Spleen (tissue), 11 donors: ENCODE measurements at regions not wholly inside any gene's neighbourhood (a gene's known extent, or its start where the extent isn't known, plus 50 kb on each side); places are given as distances from the start of the nearest gene placed in this dataset.

Experiments used
- DNase-seq: peaks from one replicate; pipeline ENCODE4 v3.0.0-alpha.2; 2020
- H3K27ac ChIP-seq, 8 donors: fragments of 200-600 bp; sonication (generic) in 7 of 8; 1 replicate in 4 of 8; 2 replicates in 4 of 8; pipeline versions ENCODE4 v1.5.0 to v1.8.0; 2016 to 2021; ENCODE audit warnings: inconsistent platforms in 4 of 8, mild to moderate bottlenecking in 4 of 8, moderate library complexity in 1 of 8
- H3K27me3 ChIP-seq, 7 donors: fragments of 200-600 bp; sonication (generic) in 6 of 7; replicated peaks in 1 of 7; 1 replicate in 4 of 7; 2 replicates in 3 of 7; pipeline versions ENCODE4 v1.5.0 to v1.8.0; 2016 to 2021; ENCODE audit warnings: inconsistent platforms in 3 of 7, mild to moderate bottlenecking in 1 of 7
- H3K36me3 ChIP-seq, 6 donors: fragments of 200-600 bp; sonication (generic) in 5 of 6; 1 replicate in 4 of 6; 2 replicates in 2 of 6; pipeline versions ENCODE4 v1.5.0 to v1.8.0; 2016 to 2021; ENCODE audit warnings: inconsistent platforms in 2 of 6
- H3K4me1 ChIP-seq, 6 donors: fragments of 200-600 bp; sonication (generic) in 5 of 6; 1 replicate in 3 of 6; 2 replicates in 3 of 6; pipeline versions ENCODE4 v1.5.0 to v1.8.0; 2016 to 2021; ENCODE audit warnings: inconsistent platforms in 3 of 6
- H3K4me3 ChIP-seq, 8 donors: fragments of 200-600 bp; sonication (generic) in 7 of 8; 1 replicate in 4 of 8; 2 replicates in 4 of 8; pipeline versions ENCODE4 v1.5.0 to v1.8.0; 2016 to 2021; ENCODE audit warnings: inconsistent platforms in 4 of 8, mild to moderate bottlenecking in 4 of 8, moderate library complexity in 2 of 8
- H3K9me3 ChIP-seq, 8 donors: fragments of 200-600 bp; sonication (generic) in 7 of 8; 1 replicate in 4 of 8; 2 replicates in 4 of 8; pipeline versions ENCODE4 v1.5.0 to v1.8.0; 2016 to 2021; ENCODE audit warnings: inconsistent platforms in 4 of 8
- CTCF ChIP-seq, 11 experiments: fragments of 200-600 bp in 7 of 11; fragments of 450-650 bp in 4 of 11; sonication (generic) in 4 of 11; IDR thresholded peaks in 8 of 11; conservative IDR thresholded peaks in 3 of 11; 1 replicate in 7 of 11; 2 replicates in 4 of 11; pipeline versions ENCODE4 v1.4.0 to v1.8.0; 2016 to 2021; ENCODE audit warnings: antibody characterized with exemption in 11 of 11, inconsistent platforms in 4 of 11, mild to moderate bottlenecking in 1 of 11
- POLR2A ChIP-seq, 3 donors: fragments of 450-650 bp; IDR thresholded peaks; one replicate each; pipeline ENCODE4 v1.5.1; 2017; ENCODE audit warnings: antibody characterized with exemption in 3 of 3, mild to moderate bottlenecking in 1 of 3
- POLR2AphosphoS5 ChIP-seq, 3 donors: sonication (generic); formaldehyde crosslinking; IDR thresholded peaks; one replicate each; pipeline ENCODE4 v1.5.1; 2017; ENCODE audit warnings: antibody characterized with exemption in 3 of 3
- WGBS, 5 donors: extraction: QIAGEN DNeasy Blood & Tissue Kit in 3 of 5; methylation state at CpG; one replicate each; pipeline versions ENCODE4 v1.1.5 to v1.1.7; 2013 to 2018; 5-methylcytosine and 5-hydroxymethylcytosine counted together
- intact Hi-C: fragments of 100-400 bp; cut with DNase I; formaldehyde crosslinking; loops from one replicate; pipeline ENCODE4 v1.15.0; 2023; ENCODE audit warnings: low total_unique reads
- donor health status: healthy with polysubstance abuse.
- donor health status: DM: no; HTN: no; CAD: no; lungs with moderate emphysema.
- donor health status: DM: no; HTN: no; CAD: no.
- donor health status: Bipolar disorder and iron deficiency.
- donor health status: healthy.
- donor health status: DM: no; HTN: no; CAD: no.
- donor health status: DM: yes; HTN: yes; CAD: no.

- H3K27ac ChIP-seq = no peak overlapping the region
- WGBS, 5 donors = 77 to 97% (median 84%) methylated on average over 2 of the region's 2 CpGs
- no peaks in the 10 kb centered on the region for H3K27me3 ChIP-seq
- no peak overlapping the region for H3K4me3 ChIP-seq
- no peaks in the 10 kb centered on the region for H3K4me1 ChIP-seq
- DNase-seq = no peak
- TF ChIP-seq POLR2AphosphoS5 (IDR thresholded peaks at IDR 0.05) (no peak), CTCF (IDR thresholded peaks at IDR 0.05 in 8 of 11, conservative IDR thresholded peaks at IDR 0.05 in 3 of 11) (no peak), POLR2A (IDR thresholded peaks at IDR 0.05) (no peak)
- no peaks in the 10 kb centered on the region for H3K36me3 ChIP-seq
- intact Hi-C loops = no loop called here
- H3K9me3 ChIP-seq = peaks cover 0 to 5% (median 0%) of the 10 kb centered on the region in 8 donors
Measured at GRCh38 chr5:133775584-133776304, 163.4 kb upstream of the FSTL4 start.

- no peak overlapping the region for H3K4me3 ChIP-seq
- WGBS, 5 donors = 81 to 92% (median 87%) methylated on average over 8 of the region's 8 CpGs
- TF ChIP-seq POLR2AphosphoS5 (IDR thresholded peaks at IDR 0.05) (no peak), POLR2A (IDR thresholded peaks at IDR 0.05) (no peak), CTCF (IDR thresholded peaks at IDR 0.05 in 8 of 11, conservative IDR thresholded peaks at IDR 0.05 in 3 of 11) (no peak)
- no peaks in the 10 kb centered on the region for H3K36me3 ChIP-seq
- no peaks in the 10 kb centered on the region for H3K4me1 ChIP-seq
- intact Hi-C loops = no loop called here
- peaks cover 0 to 5% (median 0%) of the 10 kb centered on the region in 8 donors for H3K9me3 ChIP-seq
- H3K27ac ChIP-seq = no peak overlapping the region
- H3K27me3 ChIP-seq = peaks cover 0 to 4% (median 0%) of the 10 kb centered on the region in 7 donors
- no peak for DNase-seq
Measured at GRCh38 chr5:133773247-133774202, 161.2 kb upstream of the FSTL4 start.

GRCh38 chr5:133769842-133770241, 157.5 kb upstream of the FSTL4 start:
- peaks cover 0 to 5% (median 0%) of the 10 kb centered on the region in 8 donors for H3K9me3 ChIP-seq

More at GRCh38 chr5:133769842-133770241, 157.5 kb upstream of the FSTL4 start:
- H3K4me1 ChIP-seq = no peaks in the 10 kb centered on the region
- H3K4me3 ChIP-seq = no peak overlapping the region
- WGBS, 5 donors = 87 to 97% (median 91%) methylated on average over 1 of the region's 1 CpG
- no peak for DNase-seq
- intact Hi-C loops = no loop called here
- H3K27ac ChIP-seq = no peak overlapping the region
- TF ChIP-seq CTCF (IDR thresholded peaks at IDR 0.05 in 8 of 11, conservative IDR thresholded peaks at IDR 0.05 in 3 of 11) (no peak), POLR2A (IDR thresholded peaks at IDR 0.05) (no peak), POLR2AphosphoS5 (IDR thresholded peaks at IDR 0.05) (no peak)
- H3K36me3 ChIP-seq = no peaks in the 10 kb centered on the region
- H3K27me3 ChIP-seq = peaks cover 0 to 4% (median 0%) of the 10 kb centered on the region in 7 donors
